ENCODE measurements at regions not wholly inside any gene's neighbourhood (a gene's known extent, or its start where the extent isn't known, plus 50 kb on each side); places are given as distances from the start of the nearest gene placed in this dataset.

DNA sequence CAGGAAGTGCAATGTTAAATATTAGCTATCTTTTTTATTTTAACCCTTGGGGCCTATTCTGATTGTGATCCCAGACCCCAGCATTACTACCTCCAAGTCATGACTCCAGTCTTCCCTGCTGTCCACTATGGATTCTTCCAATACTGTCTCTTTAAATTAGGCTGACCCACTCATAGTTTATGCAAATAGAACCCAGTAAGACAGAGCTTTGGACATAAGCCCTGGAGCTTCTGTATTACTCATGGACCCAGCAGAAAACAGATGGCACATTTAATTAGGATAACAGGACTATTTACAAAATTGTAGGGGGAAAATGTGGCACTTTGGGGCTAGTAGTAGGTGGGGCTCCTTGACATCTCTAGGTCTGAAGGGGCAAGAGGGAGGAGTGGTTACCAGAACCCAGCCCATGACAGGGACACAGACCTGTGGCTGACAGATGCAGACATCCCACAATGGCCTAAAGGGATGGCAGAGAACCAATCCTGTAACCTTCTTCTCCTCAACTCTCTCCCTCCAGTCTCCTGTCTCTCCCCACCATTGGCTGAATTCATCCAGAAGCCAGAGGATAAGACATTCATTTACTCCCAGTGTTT, 233.5 kb downstream of the OMA1 start:
- no peak for DNase-seq (ENCODE audit: low read depth in 2 of 3, low spot score in 2 of 3)

DNA sequence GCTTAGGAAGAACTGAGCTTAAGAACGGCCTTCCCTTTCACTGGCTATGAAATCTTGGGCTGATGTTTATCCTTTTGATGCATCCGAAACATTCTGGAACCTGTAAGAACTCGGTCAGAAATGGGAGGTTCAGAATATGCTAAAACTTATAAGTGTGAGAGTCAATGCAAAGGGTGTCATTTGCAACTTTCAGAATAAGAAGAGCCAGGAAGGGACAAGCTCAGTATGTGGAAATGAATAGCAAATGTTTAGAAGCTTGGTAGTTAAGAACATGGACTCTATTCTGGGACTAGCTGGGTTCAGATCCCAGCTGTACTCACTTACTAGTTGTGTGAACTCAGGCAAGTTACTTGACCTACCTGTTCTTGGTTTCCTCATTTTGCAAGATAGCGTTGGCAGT, 234.1 kb downstream of the OMA1 start:
- no peak for DNase-seq (ENCODE audit: low read depth in 2 of 3, low spot score in 2 of 3)

DNA sequence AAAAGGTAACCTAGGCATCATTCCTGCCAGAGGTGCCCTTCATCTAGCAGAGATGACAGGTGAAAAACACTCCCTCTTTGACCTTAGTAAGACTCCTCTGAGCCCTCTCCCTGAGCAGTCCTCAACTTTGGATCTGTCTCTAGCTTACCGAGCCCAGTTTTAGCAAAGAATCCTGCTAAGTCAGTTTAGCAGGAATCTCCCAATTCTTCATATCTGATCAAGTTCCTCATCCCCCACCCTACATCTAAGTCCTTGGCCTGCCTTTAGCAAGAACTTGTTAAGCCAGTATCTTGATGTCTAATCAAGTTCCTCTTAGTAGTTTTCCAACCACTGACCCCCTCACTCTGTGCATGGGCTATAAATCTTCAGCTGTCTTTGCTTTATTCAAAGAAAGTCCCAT, 235.6 kb downstream of the OMA1 start:
- DNase-seq (ENCODE audit: low read depth in 2 of 3, low spot score in 2 of 3) = peak in 1 of 3 donors; percentile 40

DNA sequence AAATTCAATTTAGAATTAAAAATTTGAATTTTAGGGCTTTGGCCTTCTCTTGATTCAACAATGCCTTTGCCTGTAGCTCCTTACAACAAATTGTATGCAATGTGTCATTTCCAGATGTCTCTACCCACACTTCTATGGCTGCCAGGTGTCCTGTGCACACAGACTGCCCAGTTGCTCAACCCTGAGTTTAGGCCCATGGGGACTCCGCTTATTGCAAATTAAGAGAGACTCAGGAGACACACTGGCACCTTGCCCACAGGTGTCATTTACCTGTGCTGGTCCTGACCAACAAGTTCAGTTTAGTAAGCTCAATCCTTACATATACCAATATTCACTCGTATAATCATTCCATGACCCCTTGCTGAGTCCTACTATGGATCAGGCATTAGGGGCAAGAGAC, 236.1 kb downstream of the OMA1 start:
- no peak for DNase-seq (ENCODE audit: low read depth in 2 of 3, low spot score in 2 of 3)

DNA sequence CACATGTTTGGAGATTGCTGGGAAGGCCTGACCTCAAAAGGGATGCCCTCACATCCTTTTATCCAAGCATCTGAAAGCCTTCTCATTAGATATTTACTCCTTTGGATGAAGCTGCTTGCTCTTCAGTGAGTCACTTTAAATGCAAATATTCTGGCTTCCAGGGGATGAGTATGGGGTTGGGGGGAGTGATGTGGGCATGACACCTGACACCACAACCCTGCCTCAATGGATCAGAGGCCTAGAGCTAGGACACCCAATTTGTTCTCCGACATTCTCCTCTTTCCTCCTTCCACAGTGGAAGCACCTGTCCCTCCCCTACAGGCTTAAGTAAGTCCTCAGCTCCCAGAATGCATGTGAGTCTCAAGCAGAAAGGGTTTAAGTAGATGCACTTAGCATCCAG, 238.3 kb downstream of the OMA1 start:
- DNase-seq (ENCODE audit: low read depth in 2 of 3, low spot score in 2 of 3) = no peak

DNA sequence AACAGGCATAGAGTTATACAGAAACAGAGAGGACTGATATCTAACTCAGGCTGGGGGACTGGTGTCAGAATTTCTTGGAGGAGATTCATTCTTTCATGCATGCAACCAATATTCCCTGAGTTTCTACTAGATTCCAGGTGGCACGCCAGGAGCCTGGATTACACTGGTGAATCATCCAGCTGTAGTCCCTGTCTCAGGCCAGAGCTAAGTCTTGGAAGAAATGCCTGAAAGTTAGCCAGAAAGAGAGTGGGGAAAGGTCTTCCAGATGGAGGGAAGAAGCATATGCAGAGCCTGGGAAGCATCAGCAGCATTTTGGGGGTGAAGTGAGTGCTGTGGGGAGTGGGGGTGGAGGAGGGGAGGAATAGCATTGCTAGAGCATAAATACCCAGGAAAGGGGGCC, 239.1 kb downstream of the OMA1 start:
- no peak for DNase-seq (ENCODE audit: low read depth in 2 of 3, low spot score in 2 of 3)

DNA sequence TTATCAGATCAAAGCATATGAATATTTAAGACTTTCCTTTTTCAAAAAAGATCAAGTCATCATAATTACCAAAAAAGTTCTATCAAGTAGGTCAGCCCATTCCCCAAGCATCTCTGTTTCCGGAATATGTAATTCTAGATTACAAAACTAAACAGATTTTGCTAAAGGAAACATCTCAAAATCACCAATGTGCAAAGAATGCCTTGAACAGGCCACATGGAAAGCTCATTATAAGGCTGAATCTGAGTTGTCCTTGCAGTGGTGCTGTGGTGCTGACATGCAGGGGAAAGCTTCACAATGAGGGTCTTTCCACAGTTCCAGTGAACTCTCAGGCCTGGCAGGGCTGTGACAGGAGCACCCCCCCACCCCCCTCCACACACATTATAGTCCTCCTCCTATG, 240.9 kb downstream of the OMA1 start:
- no peak for DNase-seq (ENCODE audit: low read depth in 2 of 3, low spot score in 2 of 3)

DNA sequence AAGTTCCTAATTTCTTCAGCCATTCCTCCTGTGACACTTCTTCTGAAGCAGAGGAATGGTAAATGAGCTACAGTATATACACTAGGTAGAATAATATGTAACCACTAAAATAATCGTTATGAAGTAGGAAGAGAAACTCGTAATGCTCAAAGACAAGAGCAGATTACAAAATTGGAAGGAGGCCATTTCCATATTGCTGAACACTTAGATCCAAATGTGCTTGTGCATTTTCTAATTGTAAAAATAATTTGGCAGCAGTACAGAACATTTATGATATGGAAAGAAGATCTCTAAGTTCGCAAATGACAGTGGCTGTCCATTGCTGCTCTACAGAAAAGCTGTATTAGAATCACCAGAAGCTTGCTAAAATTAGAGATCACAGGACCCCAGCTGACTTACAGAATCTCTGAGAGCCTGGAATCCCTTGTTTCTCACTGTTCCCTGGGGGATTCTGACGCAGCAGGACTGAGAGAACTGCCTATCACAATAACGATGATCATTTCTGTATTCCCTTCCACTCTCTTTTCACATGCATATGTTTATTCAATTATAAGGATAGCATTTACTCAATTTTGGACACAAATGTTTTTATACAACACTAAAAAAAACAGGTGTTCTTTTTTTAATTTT, 242.1 kb downstream of the OMA1 start:
- DNase-seq (ENCODE audit: low read depth in 2 of 3, low spot score in 2 of 3) = no peak

DNA sequence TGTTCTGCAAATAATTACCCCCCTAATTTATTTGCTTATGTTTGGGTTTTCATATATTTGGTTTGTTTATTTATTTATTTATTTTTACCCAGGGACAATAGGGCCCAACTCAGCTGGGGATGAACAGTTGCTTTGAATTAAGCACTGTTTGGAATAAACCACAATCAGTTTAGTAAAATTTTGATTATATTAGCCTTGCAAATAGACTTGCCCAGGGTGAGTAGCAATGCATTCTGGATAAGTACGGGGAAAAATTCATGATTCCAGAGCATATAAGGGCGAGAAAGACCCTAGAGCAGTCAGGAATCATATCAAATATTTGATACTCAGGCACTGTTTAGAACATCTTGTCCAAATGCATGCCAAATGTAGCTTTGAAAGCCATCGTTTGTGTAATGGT, 242.7 kb downstream of the OMA1 start:
- DNase-seq (ENCODE audit: low read depth in 2 of 3, low spot score in 2 of 3) = no peak

DNA sequence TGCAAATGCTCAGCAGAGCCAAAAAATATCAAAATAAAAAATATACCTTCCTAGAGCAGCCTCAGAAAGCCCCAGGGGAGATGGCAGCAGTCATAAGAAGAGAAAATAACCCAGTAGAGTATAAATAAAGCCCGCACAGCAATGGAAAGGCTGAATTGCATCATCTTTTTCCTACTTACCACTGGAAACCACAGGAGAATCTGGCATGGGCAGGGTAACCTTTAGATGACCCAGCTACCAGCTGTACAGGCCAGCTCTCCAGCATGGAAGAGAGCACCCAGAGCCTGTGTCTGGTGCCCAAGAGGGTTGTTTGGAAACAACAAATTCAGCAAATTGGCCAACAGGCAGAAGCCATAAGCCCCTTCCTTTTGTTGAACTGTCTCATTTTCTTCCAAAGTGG, 253.1 kb downstream of the OMA1 start:
- DNase-seq (ENCODE audit: low read depth in 2 of 3, low spot score in 2 of 3) = no peak

DNA sequence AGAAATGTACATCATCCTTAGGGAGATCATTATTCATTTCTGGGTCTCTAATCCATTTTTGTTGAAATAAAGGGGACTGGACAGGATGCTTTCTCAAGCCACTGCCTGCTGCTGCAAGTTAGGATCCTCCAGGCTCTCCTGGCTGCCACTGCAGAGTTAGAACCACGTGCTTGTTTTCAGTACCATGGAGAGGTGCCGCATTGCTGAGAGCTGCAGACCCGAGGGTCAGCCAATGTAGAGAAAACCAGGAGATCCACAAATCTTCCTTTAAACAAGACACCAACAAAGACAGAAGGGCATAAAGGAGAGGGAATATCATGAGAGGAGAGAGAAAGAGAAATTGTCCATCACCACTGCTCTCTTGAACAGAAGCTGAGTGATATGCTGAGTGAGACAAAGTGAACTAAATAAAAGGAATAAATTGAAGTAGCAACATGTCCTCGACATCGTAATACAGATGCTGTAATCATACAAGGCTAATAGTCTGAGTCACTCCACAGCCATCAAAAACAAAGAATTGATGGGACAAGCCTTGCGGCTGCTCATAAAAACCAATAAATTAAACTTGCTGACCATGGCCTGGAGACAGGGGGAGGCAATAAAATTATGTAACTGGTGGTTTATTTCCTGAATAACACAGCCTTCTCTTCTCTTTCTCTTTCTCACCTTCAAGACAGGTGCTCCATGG, 255.7 kb downstream of the OMA1 start:
- peak in 1 of 3 donors; percentile 22 for DNase-seq (ENCODE audit: low read depth in 2 of 3, low spot score in 2 of 3)

DNA sequence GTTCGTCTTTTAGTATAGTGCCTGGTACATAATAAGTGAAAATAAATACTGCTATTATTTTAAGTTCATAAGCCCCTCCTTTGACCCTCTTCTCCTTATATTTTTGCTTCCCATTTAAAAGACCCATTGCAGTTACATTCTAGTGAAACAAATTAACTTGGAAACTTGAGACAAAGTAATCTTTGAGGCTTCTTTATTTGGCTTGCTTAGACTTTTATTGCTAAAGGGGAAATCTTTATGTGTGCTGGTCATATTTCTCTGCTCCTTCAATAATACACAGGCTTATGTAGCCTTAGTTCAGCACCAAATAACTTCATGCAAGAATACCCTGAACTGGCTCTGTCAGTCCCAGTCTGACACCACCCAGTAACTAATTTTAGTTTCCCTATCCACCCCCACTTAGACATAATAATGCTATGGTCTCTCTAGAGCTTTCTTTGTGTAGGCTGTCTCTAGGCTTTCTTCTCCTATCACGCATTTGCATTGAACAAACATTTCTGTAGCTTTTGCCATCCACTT, 257.8 kb downstream of the OMA1 start:
- no peak for DNase-seq (ENCODE audit: low read depth in 2 of 3, low spot score in 2 of 3)

DNA sequence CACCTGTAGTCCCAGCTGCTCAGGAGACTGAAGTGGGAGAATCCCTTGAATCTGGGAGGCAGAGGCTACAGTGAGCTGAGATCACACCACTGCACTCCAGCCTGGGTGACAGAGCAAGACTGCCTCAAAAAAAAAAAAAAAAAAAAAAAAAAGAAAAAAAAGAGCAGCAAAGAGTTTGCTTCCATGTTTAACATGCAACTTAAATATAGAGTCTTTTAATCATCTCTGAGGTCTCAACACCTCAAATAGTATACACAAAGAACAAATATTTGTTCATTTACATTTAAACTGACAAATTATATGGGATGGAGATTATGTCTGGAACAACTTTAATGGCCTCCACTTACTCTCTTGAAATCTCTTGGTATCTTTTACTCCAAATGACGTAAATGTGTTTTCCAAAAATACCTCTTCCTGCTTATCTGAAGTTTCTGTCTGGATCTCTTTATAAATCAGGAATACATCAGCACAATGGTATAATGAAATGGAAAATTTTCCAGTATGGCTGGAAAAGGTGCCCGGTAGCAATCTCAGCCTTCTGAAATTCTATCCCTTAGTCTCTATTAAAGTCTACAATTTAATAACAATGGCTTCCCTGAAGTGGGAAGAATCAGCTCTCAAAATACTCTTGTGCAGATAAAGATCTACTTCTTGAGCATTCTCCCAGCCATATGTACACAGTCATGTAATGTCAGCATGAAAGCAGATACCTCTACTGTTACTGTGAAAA, 258.5 kb downstream of the OMA1 start:
- DNase-seq (ENCODE audit: low read depth in 2 of 3, low spot score in 2 of 3) = no peak

DNA sequence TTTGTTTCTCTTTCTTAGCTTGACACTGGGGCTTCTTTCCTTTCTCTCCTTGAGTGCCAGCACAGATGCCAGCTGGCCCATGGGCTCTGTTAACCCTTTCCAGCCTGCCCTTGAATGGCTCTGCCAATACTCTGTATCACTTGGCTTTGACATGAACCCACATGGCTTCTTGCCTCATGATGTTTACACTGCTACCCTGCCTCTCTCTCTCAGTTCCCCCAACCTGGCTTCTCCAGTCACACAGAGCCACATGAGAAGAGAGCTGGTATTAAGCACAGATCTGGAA, 262.4 kb downstream of the OMA1 start:
- DNase-seq (ENCODE audit: low read depth in 2 of 3, low spot score in 2 of 3) = no peak

DNA sequence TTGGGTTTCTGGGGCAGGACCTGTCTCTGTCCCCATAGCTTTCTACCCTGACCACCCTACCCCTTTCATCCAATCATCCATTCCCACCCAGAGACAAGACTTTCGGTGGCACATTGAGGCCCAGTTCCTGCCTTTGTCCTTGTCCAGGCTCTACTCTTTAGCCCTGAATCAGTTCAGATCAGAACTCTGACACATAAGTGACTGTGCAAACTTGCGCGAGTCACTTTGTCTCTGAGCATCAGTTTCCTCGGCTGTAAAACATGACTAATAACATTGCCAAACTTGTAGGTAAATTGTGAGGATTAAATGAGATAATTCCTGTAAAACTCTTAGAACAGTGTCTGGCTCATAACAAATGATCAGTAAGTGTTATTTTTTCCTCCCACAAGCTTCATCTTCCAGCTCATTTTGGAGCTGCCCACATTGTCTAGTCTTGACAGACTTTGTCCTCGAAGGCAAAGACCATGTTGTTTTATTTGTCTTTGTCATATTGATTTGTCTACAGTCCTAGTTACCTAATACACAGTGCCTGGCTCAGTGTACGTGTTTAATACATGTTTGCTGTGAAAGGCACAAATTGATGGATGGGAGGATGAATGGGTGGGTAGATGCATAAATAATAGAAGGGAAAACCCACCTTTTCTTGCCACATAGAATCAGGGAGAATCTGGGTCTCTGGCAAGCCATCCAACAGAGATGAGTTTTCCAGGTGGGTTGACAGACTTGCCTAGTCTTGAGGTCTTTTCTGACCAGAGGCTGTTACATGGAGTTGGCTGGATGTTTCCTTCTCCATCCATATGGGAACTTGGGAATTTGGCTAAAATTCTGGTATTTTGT, 262.9 kb downstream of the OMA1 start:
- no peak for DNase-seq (ENCODE audit: low read depth in 2 of 3, low spot score in 2 of 3)

DNA sequence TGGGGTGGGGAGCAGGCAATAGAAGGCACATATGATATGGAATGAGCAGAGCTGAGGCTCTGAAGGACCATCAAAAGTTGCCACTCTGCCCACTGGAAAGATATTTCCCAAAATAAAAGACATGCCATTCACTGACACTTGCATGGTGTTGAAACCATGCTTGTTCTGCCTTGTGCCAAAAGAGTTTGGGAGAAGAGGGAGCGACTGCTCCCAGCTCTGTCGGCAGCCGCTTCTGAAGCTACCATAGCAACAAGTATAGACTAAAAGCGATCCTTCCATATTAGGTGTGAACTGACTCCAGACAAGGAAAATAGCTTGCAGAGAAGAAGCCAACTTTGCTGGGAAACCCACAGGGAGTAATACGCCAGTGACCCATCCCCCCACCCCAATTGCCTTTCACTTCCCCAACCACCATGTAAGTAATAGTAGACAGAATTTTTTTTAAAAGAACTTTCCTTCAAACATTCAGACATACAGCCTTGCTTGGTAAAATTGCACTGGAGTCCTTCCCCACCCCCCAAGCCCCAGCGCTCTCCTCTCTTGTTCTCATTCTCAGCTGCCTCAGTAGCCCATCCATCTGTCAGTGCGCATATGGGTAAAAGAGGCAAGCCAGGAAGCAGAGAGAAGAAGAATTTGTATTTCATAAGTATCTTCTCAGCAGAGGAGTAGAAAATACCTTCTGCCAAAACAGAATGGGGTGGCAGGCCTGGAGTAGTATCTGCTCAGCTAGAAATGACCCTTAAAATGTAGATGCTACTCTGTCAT, 263.7 kb downstream of the OMA1 start:
- no peak for DNase-seq (ENCODE audit: low read depth in 2 of 3, low spot score in 2 of 3)

DNA sequence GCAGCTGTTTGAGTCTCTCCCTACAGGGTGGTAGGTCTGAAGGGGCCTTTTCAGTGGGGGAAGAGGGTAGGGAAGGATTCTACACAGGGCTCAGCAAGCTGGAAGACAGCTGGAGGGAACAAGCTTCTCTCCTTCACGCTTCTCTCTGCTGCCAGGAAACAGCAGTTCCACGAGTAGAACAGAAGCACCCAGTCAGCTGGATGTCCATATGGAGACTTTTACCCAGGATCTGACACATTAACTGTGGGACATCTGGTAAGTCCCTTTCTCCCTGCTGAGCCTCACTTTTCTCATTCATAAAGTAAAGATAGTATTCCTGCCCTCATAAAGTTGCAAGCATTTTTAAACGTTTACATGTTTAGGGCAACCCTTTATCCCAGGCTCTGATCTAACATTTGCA, 280.3 kb downstream of the OMA1 start:
- DNase-seq (ENCODE audit: low read depth in 2 of 3, low spot score in 2 of 3) = no peak

DNA sequence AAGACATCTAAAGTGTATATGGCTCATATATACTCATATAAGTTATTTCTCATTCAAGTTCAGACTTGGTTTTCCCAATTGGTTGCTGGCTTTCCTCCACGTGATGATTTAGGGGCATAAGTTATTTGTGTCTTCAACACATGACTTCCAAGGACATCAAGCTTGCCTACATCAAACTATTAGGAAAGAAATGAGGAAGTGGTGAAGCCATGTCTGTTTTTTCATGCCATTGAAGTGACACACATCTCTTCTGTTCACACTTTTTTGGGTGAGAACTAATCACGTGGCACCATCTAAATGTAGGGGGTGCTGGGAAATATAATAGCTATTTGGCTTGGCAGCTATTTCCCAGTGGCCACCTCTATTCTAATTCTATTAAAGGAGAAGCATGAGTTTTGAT, 282.1 kb downstream of the OMA1 start:
- no peak for DNase-seq (ENCODE audit: low read depth in 2 of 3, low spot score in 2 of 3)

DNA sequence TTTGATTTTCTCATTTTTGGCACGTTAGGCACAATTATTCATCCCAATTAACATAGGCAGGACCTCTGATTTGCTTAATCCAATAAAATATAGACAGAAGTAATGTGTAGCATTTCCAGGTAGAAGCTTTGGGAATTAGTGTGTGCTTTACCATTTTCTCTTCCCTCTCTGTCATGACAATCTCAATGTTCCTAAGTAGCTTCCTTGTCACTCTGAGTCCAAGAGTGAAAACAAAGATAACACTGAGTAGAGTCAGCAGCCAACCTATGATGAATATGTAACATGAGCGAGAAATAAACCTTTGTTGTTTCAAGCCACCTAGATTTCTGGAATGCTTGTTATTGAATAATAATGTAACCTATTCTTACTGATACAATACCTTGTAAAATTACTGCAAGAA, 283.8 kb downstream of the OMA1 start:
- DNase-seq (ENCODE audit: low read depth in 2 of 3, low spot score in 2 of 3) = no peak

DNA sequence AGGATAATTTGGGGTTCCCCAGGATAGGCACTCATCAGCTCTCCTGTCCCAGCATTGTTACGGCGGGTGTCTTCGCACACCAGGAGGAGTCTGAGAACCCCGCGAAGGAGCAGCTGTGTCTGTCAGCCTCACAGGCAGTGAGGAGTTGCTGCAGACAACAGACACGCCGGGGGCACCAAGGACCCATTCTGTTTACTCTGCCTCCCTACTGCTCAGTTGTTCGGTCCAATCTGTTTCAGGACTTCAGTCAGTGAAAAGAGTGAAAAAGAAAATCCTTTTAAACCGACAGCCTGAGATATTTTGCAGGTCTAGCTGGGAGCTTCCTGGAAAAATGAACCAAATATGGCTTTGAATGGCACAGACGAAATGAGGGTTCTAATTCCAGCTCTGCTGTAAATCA, 288.4 kb downstream of the OMA1 start:
- no peak for DNase-seq (ENCODE audit: low read depth in 2 of 3, low spot score in 2 of 3)

Data from hematopoietic multipotent progenitor cell (in vitro differentiated cells).